K562 (cell line): ENCODE measurements at regions not wholly inside any gene's neighbourhood (a gene's known extent, or its start where the extent isn't known, plus 50 kb on each side); places are given as distances from the start of the nearest gene placed in this dataset.
A peak's percentile ranks its signal among the peaks of the same experiment; 100 is the strongest.

ENCODE experiments used
- ATAC-seq: fragments of 200-7000 bp; cut with Tn5 transposase; 3 replicates; pipeline ENCODE4 v1.9.1; 2020; ENCODE audit warnings: moderate library complexity
- BruUV-seq: library from RNA; stranded (reverse); fragments of 400-500 nt; replicated peaks from 2 replicates; lab custom pipeline; 2021; lab: Mats Ljungman, UMichigan
- CTCF ChIA-PET: fragments of 300-600 bp; formaldehyde crosslinking; extraction: SDS; loops from one replicate; lab custom pipeline; 2021; ENCODE audit warnings: low intra/inter-chr PET ratio; lab: Yijun Ruan, JAX
- POLR2A ChIA-PET: fragments of 300-600, 350-650 bp; sonication (Branson Sonifier 250); formaldehyde crosslinking; extraction: SDS; loops from one replicate; lab custom pipeline; 2021; ENCODE audit warnings: antibody characterized with exemption, inconsistent platforms; lab: Yijun Ruan, JAX
- DNase-seq, 4 experiments: peaks; one replicate each; pipeline versions ENCODE4 v3.0.0 to v3.0.0-alpha.2; 2011 to 2018; ENCODE audit warnings: low spot score in 3 of 4, mixed read lengths in 3 of 4; ENCODE audit errors: extremely low read depth in 1 of 4
- FAIRE-seq: peaks from 2 replicates; lab custom pipeline; 2011; peaks lifted over from hg19 to GRCh38; lab: Jason Lieb, UNC
- H2AFZ ChIP-seq: 2 replicates; pipeline ENCODE4 v1.6.0; 2011; ENCODE audit warnings: low read depth, low read length, control low read depth, inconsistent platforms
- H3K27ac ChIP-seq: fragments of 200-600 bp; 3 replicates; pipeline ENCODE4 v1.8.0; 2011; ENCODE audit warnings: low read depth, mild to moderate bottlenecking, control low read depth, inconsistent platforms, low read length, moderate library complexity, mixed read lengths; ENCODE audit errors: extremely low read depth
- H3K27me3 ChIP-seq, 2 experiments: fragments of 300-600 bp in 1 of 2; 2 replicates in 1 of 2; 3 replicates in 1 of 2; pipeline versions ENCODE4 v1.6.0 to v1.8.0; 2011; ENCODE audit warnings: inconsistent platforms in 2 of 2, low read length in 2 of 2, mild to moderate bottlenecking in 1 of 2, mixed read lengths in 1 of 2, moderate library complexity in 1 of 2; ENCODE audit not compliant: control insufficient read depth in 2 of 2, insufficient read depth in 2 of 2
- H3K36me3 ChIP-seq: fragments of 300-600 bp; 3 replicates; pipeline ENCODE4 v1.8.0; 2011; ENCODE audit warnings: mild to moderate bottlenecking, low read length, inconsistent platforms; ENCODE audit not compliant: control insufficient read depth, insufficient read depth
- H3K4me1 ChIP-seq, 2 experiments: fragments of 200-600 bp in 1 of 2; replicated peaks in 1 of 2; 2 replicates in 1 of 2; 3 replicates in 1 of 2; pipeline versions ENCODE4 v1.5.1 to v1.8.0; 2011; ENCODE audit warnings: inconsistent platforms in 2 of 2, low read length in 2 of 2, mild to moderate bottlenecking in 1 of 2, mixed read lengths in 1 of 2, moderate library complexity in 1 of 2; ENCODE audit not compliant: control insufficient read depth in 2 of 2, insufficient read depth in 2 of 2
- H3K4me2 ChIP-seq: 2 replicates; pipeline ENCODE4 v1.6.1; 2011; ENCODE audit warnings: low read length, control low read depth, inconsistent platforms, mixed read lengths; ENCODE audit not compliant: insufficient read depth
- H3K4me3 ChIP-seq: fragments of 200-600 bp; sonication (generic), shearing (Covaris generic); 2 replicates; pipeline ENCODE4 v1.5.1; 2016; ENCODE audit warnings: control low read depth, inconsistent platforms
- H3K79me2 ChIP-seq: fragments of 200-600 bp; 3 replicates; pipeline ENCODE4 v1.8.0; 2011; ENCODE audit warnings: low read length, inconsistent platforms; ENCODE audit not compliant: control insufficient read depth, insufficient read depth
- H3K9ac ChIP-seq, 2 experiments: 2 replicates each; pipeline versions ENCODE4 v1.6.0 to v1.6.1; 2011; ENCODE audit warnings: low read depth in 2 of 2, low read length in 2 of 2, control low read depth in 1 of 2, inconsistent platforms in 1 of 2, mild to moderate bottlenecking in 1 of 2, mixed read lengths in 1 of 2; ENCODE audit not compliant: insufficient read depth in 1 of 2
- H3K9me1 ChIP-seq: one replicate; pipeline ENCODE4 v1.6.0; 2011; ENCODE audit warnings: inconsistent platforms, mild to moderate bottlenecking, low read length, moderate library complexity; ENCODE audit not compliant: control insufficient read depth, insufficient read depth
- H3K9me3 ChIP-seq: replicated peaks from 2 replicates; pipeline ENCODE4 v1.5.1; 2011; ENCODE audit warnings: low read depth, low read length, inconsistent platforms; ENCODE audit not compliant: control insufficient read depth, insufficient read depth
- H4K20me1 ChIP-seq: replicated peaks from 2 replicates; pipeline ENCODE4 v1.6.1; 2011; ENCODE audit warnings: low read length, inconsistent platforms, mixed read lengths; ENCODE audit not compliant: control insufficient read depth, insufficient read depth
- BACH1 ChIP-seq: fragments of 200-800 bp; sonication (Bioruptor generic); IDR thresholded peaks from 2 replicates; pipeline ENCODE4 v1.6.1; 2016; ENCODE audit warnings: missing genetic modification characterization, missing compliant biosample characterization
- BMI1 ChIP-seq: fragments of 150-350 bp; IDR thresholded peaks from 2 replicates; pipeline ENCODE4 v1.6.1; 2014; ENCODE audit warnings: low read length
- C11orf30 ChIP-seq: fragments of 450-650 bp; IDR thresholded peaks from 2 replicates; pipeline ENCODE4 v1.6.1; 2016; ENCODE audit warnings: low read depth, mild to moderate bottlenecking
- ETV6 ChIP-seq, 3 experiments: fragments of 150-350 bp in 1 of 3; sonication (generic) in 1 of 3; formaldehyde crosslinking in 1 of 3; IDR thresholded peaks; 2 replicates each; pipeline versions ENCODE4 v1.6.1 to v1.8.0; 2014 to 2022; ENCODE audit warnings: borderline replicate concordance in 2 of 3, low read depth in 2 of 3, antibody characterized with exemption in 1 of 3, low read length in 1 of 3, mild to moderate bottlenecking in 1 of 3, missing genetic modification reagents in 1 of 3
- GTF3C2 ChIP-seq: IDR thresholded peaks from 3 replicates; pipeline ENCODE4 v1.6.1; 2011; ENCODE audit warnings: borderline replicate concordance, mild to moderate bottlenecking, moderate library complexity; ENCODE audit not compliant: insufficient read length; ENCODE audit errors: extremely low read depth
- MAFF ChIP-seq: IDR thresholded peaks from 2 replicates; pipeline ENCODE4 v1.6.1; 2012; ENCODE audit warnings: low read length, improper control_type of control experiment
- MAFG ChIP-seq: fragments of 450-650 bp; conservative IDR thresholded peaks from 2 replicates; pipeline ENCODE4 v1.6.1; 2016; ENCODE audit warnings: missing genetic modification characterization, missing compliant biosample characterization
- MAFK ChIP-seq: IDR thresholded peaks from 2 replicates; pipeline ENCODE4 v1.6.1; 2011; ENCODE audit warnings: low read length, improper control_type of control experiment
- SRSF7 ChIP-seq: fragments of 200-400 bp; formaldehyde crosslinking; optimal IDR thresholded peaks from 2 replicates; pipeline ENCODE3; 2017; ENCODE audit warnings: mild to moderate bottlenecking, low read depth, low read length
- TGIF2 ChIP-seq: sonication (generic); formaldehyde crosslinking; IDR thresholded peaks from 2 replicates; pipeline ENCODE4 v1.8.1; 2022; ENCODE audit warnings: mild to moderate bottlenecking, missing genetic modification reagents, moderate library complexity
- ZBTB2 ChIP-seq: fragments of 450-650 bp; IDR thresholded peaks from 2 replicates; pipeline ENCODE4 v1.6.1; 2016; ENCODE audit warnings: antibody characterized with exemption
- ZNF316 ChIP-seq: fragments of 450-650 bp; IDR thresholded peaks from 2 replicates; pipeline ENCODE4 v1.6.1; 2016
- ZNF561 ChIP-seq: fragments of 450-650 bp; formaldehyde crosslinking; conservative IDR thresholded peaks from 2 replicates; pipeline ENCODE4 v1.4.0; 2020; ENCODE audit warnings: mild to moderate bottlenecking, moderate library complexity
- in situ Hi-C: fragments of 300-500 bp; cut with MboI; formaldehyde crosslinking; loops from 4 replicates; pipeline ENCODE4 v1.15.0; 2018; ENCODE audit warnings: inconsistent platforms, mixed read lengths
- intact Hi-C: fragments of 100-400 bp; cut with micrococcal nuclease; formaldehyde crosslinking; loops from 2 replicates; pipeline ENCODE4 v1.14.2; 2022
- TF ChIP-seq, protein P1 (sequence below): fragments of 250-450 bp; sonication (Bioruptor Pico); IDR thresholded peaks from 2 replicates; pipeline ENCODE4 v1.8.0; 2022; ENCODE audit warnings: moderate library complexity, mild to moderate bottlenecking, inconsistent platforms

GRCh38 chr1:166338105-166338504, 171.3 kb upstream of the FAM78B start (continued):
- TF ChIP-seq, protein P1, sequence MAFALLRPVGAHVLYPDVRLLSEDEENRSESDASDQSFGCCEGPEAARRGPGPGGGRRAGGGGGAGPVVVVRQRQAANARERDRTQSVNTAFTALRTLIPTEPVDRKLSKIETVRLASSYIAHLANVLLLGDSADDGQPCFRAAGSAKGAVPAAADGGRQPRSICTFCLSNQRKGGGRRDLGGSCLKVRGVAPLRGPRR (CRISPR knock-in tag) = no peak

GRCh38 chr1:166340709-166341108, 173.9 kb upstream of the FAM78B start:
- in situ Hi-C loops (no loop called here), intact Hi-C loops (no loop called here)
- Histone ChIP-seq H3K36me3 (no peaks in the 10 kb centered on the region), H3K4me3 (no peak overlapping the region), H3K4me1 (peaks cover 0 to 4% of the 10 kb centered on the region in 2 experiments; a peak in 1 of 5 replicates), H3K9ac (no peak overlapping the region), H3K9me3 (no peaks in the 10 kb centered on the region), H2AFZ (no peak overlapping the region), H4K20me1 (no peaks in the 10 kb centered on the region), H3K79me2 (no peaks in the 10 kb centered on the region), H3K27ac (no peak overlapping the region), H3K4me2 (no peak overlapping the region), H3K9me1 (no peaks in the 10 kb centered on the region), H3K27me3 (peaks cover 0 to 5% of the 10 kb centered on the region in 2 experiments; a peak in 2 of 5 replicates)
- no peak for ATAC-seq
- no peak for TF ChIP-seq BMI1
- TF ChIP-seq MAFG = peak; percentile 45; the same call in 1 of the 2 replicates
- TF ChIP-seq MAFF = peak; percentile 53; the same call in 1 of the 2 replicates
- TF ChIP-seq MAFK = peak; percentile 38; the same call in 1 of the 2 replicates
- no peak for TF ChIP-seq TGIF2 (CRISPR knock-in tag)
- TF ChIP-seq ZBTB2 = no peak
- no peak for TF ChIP-seq GTF3C2
- TF ChIP-seq ZNF561 (CRISPR knock-in tag) = no peak
- TF ChIP-seq BACH1 = no peak
- TF ChIP-seq SRSF7 = no peak
- peak; percentile 56 for TF ChIP-seq C11orf30
- TF ChIP-seq ZNF316 = peak; percentile 86
- no peak for TF ChIP-seq ETV6 (IDR thresholded peaks at IDR 0.05; ENCODE audit: borderline replicate concordance in 1 of 2, low read depth in 2 of 2, low read length in 1 of 2)
- no peak for TF ChIP-seq ETV6 (CRISPR knock-in tag; IDR thresholded peaks at IDR 0.05; ENCODE audit: borderline replicate concordance)
- BruUV-seq = no TSS peak
- CTCF ChIA-PET = no interaction called here
- FAIRE-seq = no peak
- DNase-seq = no peak
- POLR2A ChIA-PET = no interaction called here
